H9 (cell line): ENCODE measurements at regions not wholly inside any gene's neighbourhood (a gene's known extent, or its start where the extent isn't known, plus 50 kb on each side); places are given as distances from the start of the nearest gene placed in this dataset.

Source experiments
- DNase-seq: peaks from one replicate; pipeline ENCODE4 v3.0.0-alpha.2; 2017
- H2AFZ ChIP-seq: one replicate; pipeline ENCODE4 v1.6.1; 2013; ENCODE audit warnings: mild to moderate bottlenecking, low read length, control low read depth, moderate library complexity
- H2AK5ac ChIP-seq: 2 replicates; pipeline ENCODE4 v1.6.1; 2013; ENCODE audit warnings: low read length, control low read depth, mixed read lengths; ENCODE audit not compliant: insufficient read length
- H2BK120ac ChIP-seq: one replicate; pipeline ENCODE4 v1.6.1; 2013; ENCODE audit warnings: low read depth, mild to moderate bottlenecking, low read length, control low read depth, inconsistent platforms; ENCODE audit not compliant: poor library complexity, severe bottlenecking
- H2BK12ac ChIP-seq: 2 replicates; pipeline ENCODE4 v1.6.1; 2013; ENCODE audit warnings: low read length, control low read depth, mixed read lengths, low read depth; ENCODE audit not compliant: insufficient read length
- H2BK15ac ChIP-seq: 2 replicates; pipeline ENCODE4 v1.6.1; 2013; ENCODE audit warnings: low read depth, low read length, control low read depth
- H2BK20ac ChIP-seq: one replicate; pipeline ENCODE4 v1.6.1; 2013; ENCODE audit warnings: low read depth, mild to moderate bottlenecking, low read length, control low read depth, inconsistent platforms; ENCODE audit not compliant: poor library complexity, severe bottlenecking
- H2BK5ac ChIP-seq: 2 replicates; pipeline ENCODE4 v1.6.1; 2013; ENCODE audit warnings: low read length, control low read depth, mixed read lengths; ENCODE audit not compliant: insufficient read length
- H3K14ac ChIP-seq: 2 replicates; pipeline ENCODE4 v1.6.1; 2013; ENCODE audit warnings: low read length, control low read depth; ENCODE audit not compliant: insufficient read depth
- H3K18ac ChIP-seq: 2 replicates; pipeline ENCODE4 v1.6.1; 2013; ENCODE audit warnings: low read depth, mild to moderate bottlenecking, mixed read lengths, low read length, control low read depth; ENCODE audit not compliant: insufficient read length
- H3K23ac ChIP-seq: 2 replicates; pipeline ENCODE4 v1.6.1; 2013; ENCODE audit warnings: low read length, control low read depth, mixed read lengths, low read depth; ENCODE audit not compliant: insufficient read length
- H3K23me2 ChIP-seq: 2 replicates; pipeline ENCODE4 v1.6.1; 2013; ENCODE audit warnings: low read depth, mild to moderate bottlenecking, mixed read lengths, low read length, control low read depth; ENCODE audit not compliant: insufficient read length, poor library complexity, severe bottlenecking
- H3K27ac ChIP-seq: 2 replicates; pipeline ENCODE4 v1.5.1; 2013; ENCODE audit warnings: low read length, control low read depth, mixed read lengths, low read depth; ENCODE audit not compliant: insufficient read length
- H3K27me3 ChIP-seq: 2 replicates; pipeline ENCODE4 v1.6.1; 2013; ENCODE audit warnings: low read length, control low read depth, inconsistent platforms; ENCODE audit not compliant: insufficient read depth
- H3K4ac ChIP-seq: 2 replicates; pipeline ENCODE4 v1.6.1; 2013; ENCODE audit warnings: low read depth, mild to moderate bottlenecking, control low read depth, inconsistent platforms, low read length, moderate library complexity
- H3K4me1 ChIP-seq: 2 replicates; pipeline ENCODE4 v1.6.1; 2013; ENCODE audit warnings: low read length, control low read depth, inconsistent platforms; ENCODE audit not compliant: insufficient read depth
- H3K4me2 ChIP-seq: 2 replicates; pipeline ENCODE4 v1.6.1; 2013; ENCODE audit warnings: low read length, control low read depth, mixed read lengths; ENCODE audit not compliant: insufficient read length, insufficient read depth
- H3K56ac ChIP-seq: 2 replicates; pipeline ENCODE4 v1.6.1; 2013; ENCODE audit warnings: low read depth, mild to moderate bottlenecking, mixed read lengths, low read length, control low read depth; ENCODE audit not compliant: insufficient read length
- H3K79me1 ChIP-seq: 2 replicates; pipeline ENCODE4 v1.6.1; 2013; ENCODE audit warnings: low read depth, mild to moderate bottlenecking, moderate library complexity, low read length, control low read depth, inconsistent platforms; ENCODE audit not compliant: insufficient read depth, poor library complexity, severe bottlenecking
- H3K79me2 ChIP-seq: 2 replicates; pipeline ENCODE4 v1.6.1; 2013; ENCODE audit warnings: low read length, control low read depth, inconsistent platforms; ENCODE audit not compliant: insufficient read depth
- H3K9ac ChIP-seq: 2 replicates; pipeline ENCODE4 v1.6.1; 2013; ENCODE audit warnings: low read length, control low read depth, mixed read lengths; ENCODE audit not compliant: insufficient read length; ENCODE audit errors: extremely low read depth
- H3K9me3 ChIP-seq: one replicate; pipeline ENCODE4 v1.6.1; 2013; ENCODE audit warnings: low read depth, low read length, inconsistent platforms; ENCODE audit not compliant: control insufficient read depth
- H3T11ph ChIP-seq: one replicate; pipeline ENCODE4 v1.6.1; 2013; ENCODE audit warnings: mild to moderate bottlenecking, low read length, control low read depth, inconsistent platforms
- H4K20me1 ChIP-seq: one replicate; pipeline ENCODE4 v1.6.1; 2013; ENCODE audit not compliant: control insufficient read depth, insufficient read length, insufficient read depth
- H4K5ac ChIP-seq: 2 replicates; pipeline ENCODE4 v1.6.1; 2013; ENCODE audit warnings: low read depth, mild to moderate bottlenecking, mixed read lengths, low read length, control low read depth; ENCODE audit not compliant: insufficient read length
- H4K8ac ChIP-seq: replicated peaks from 2 replicates; pipeline ENCODE4 v1.6.1; 2013; ENCODE audit warnings: low read length, control low read depth, mixed read lengths, low read depth; ENCODE audit not compliant: insufficient read length
- H4K91ac ChIP-seq: 2 replicates; pipeline ENCODE4 v1.6.1; 2013; ENCODE audit warnings: low read depth, mild to moderate bottlenecking, moderate library complexity, mixed read lengths, low read length, control low read depth; ENCODE audit not compliant: insufficient read length
- H3K27ac Mint-ChIP-seq, 3 experiments: 2 replicates in 2 of 3; 3 replicates in 1 of 3; pipeline ENCODE4 v1.8.0; 2020 to 2021; ENCODE audit warnings: mixed read lengths in 3 of 3, mild to moderate bottlenecking in 1 of 3, moderate library complexity in 1 of 3
- H3K27me3 Mint-ChIP-seq: 2 replicates; pipeline ENCODE4 v1.8.0; 2021; ENCODE audit warnings: low read depth, mild to moderate bottlenecking, moderate library complexity, mixed read lengths
- H3K36me3 Mint-ChIP-seq, 3 experiments: 2 replicates in 2 of 3; 3 replicates in 1 of 3; pipeline ENCODE4 v1.8.0; 2020 to 2021; ENCODE audit warnings: low read depth in 3 of 3, mixed read lengths in 3 of 3; ENCODE audit not compliant: insufficient read depth in 1 of 3
- H3K4me1 Mint-ChIP-seq, 2 experiments: 2 replicates each; pipeline ENCODE4 v1.8.0; 2020; ENCODE audit warnings: mixed read lengths in 2 of 2
- H3K4me3 Mint-ChIP-seq, 2 experiments: 2 replicates in 1 of 2; 3 replicates in 1 of 2; pipeline ENCODE4 v1.8.0; 2020 to 2021; ENCODE audit warnings: mild to moderate bottlenecking in 2 of 2, mixed read lengths in 2 of 2, moderate library complexity in 1 of 2
- H3K9me3 Mint-ChIP-seq, 2 experiments: 2 replicates in 1 of 2; 3 replicates in 1 of 2; pipeline ENCODE4 v1.8.0; 2020; ENCODE audit warnings: mild to moderate bottlenecking in 2 of 2, mixed read lengths in 2 of 2, moderate library complexity in 1 of 2
- CTCF ChIP-seq: fragments of 200-600 bp; sonication (generic); conservative IDR thresholded peaks from 3 replicates; pipeline ENCODE4 v1.8.0; 2021; ENCODE audit warnings: antibody characterized with exemption, mild to moderate bottlenecking
- WGBS: extraction: QIAGEN DNeasy Blood & Tissue Kit; methylation state at CpG from one replicate; pipeline ENCODE4 v1.1.7; 2013; ENCODE audit warnings: missing lambda C conversion rate, low lambda C conversion rate, mixed read lengths; ENCODE audit not compliant: insufficient read length; ENCODE audit errors: extremely low coverage; 5-methylcytosine and 5-hydroxymethylcytosine counted together

DNA sequence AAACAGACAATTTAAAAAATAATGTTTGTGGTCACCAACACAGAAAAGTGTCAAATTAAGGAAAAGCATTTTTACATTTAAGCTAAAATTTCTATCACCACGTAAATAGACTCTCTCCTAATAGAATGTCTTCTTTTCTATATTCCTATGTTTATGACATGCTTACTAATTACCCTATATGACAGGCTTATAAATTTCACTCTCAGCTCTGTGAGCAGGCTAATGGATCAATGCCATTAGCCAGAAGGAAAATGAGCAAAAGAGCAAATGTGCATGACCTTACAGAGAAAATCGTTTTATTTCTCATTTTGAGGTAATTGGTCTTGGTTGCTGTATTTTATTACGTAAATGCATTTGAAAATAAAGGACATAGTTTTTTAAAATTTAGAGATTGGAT is 209.7 kb downstream of the TMX3 start:
- no CpG with 5 or more reads among the region's 3 CpGs for WGBS
- no peak for TF ChIP-seq CTCF
- Histone ChIP-seq H4K91ac (no peak overlapping the region), H2BK120ac (no peak overlapping the region), H4K5ac (no peak overlapping the region), H3K23ac (no peak overlapping the region), H3K27me3 (no peaks in the 10 kb centered on the region), H3K56ac (no peak overlapping the region), H2BK12ac (no peak overlapping the region), H3K27ac (no peak overlapping the region), H2AK5ac (no peak overlapping the region), H2BK20ac (no peak overlapping the region), H2BK5ac (no peak overlapping the region), H3K18ac (no peak overlapping the region), H3K23me2 (no peaks in the 10 kb centered on the region), H3T11ph (no peak overlapping the region), H3K79me1 (no peaks in the 10 kb centered on the region), H3K79me2 (no peaks in the 10 kb centered on the region), H3K9me3 (no peaks in the 10 kb centered on the region), H4K20me1 (no peaks in the 10 kb centered on the region), H2AFZ (no peak overlapping the region), H2BK15ac (no peak overlapping the region), H4K8ac (no peak overlapping the region), H3K4ac (no peak overlapping the region), H3K9ac (no peak overlapping the region), H3K4me2 (no peak overlapping the region), H3K4me1 (no peaks in the 10 kb centered on the region; the same call in 1 of the 2 replicates), H3K14ac (no peak overlapping the region)
- Mint-ChIP-seq H3K27me3 (no peaks in the 10 kb centered on the region), H3K36me3 (no peaks in the 10 kb centered on the region), H3K27ac (no peak overlapping the region), H3K4me1 (peaks cover 2 to 5% of the 10 kb centered on the region in 2 experiments; a peak in 2 of 4 replicates), H3K9me3 (no peaks in the 10 kb centered on the region; a peak in 1 of 5 replicates), H3K4me3 (no peak overlapping the region)
- no peak for DNase-seq
